ENCODE measurements at regions not wholly inside any gene's neighbourhood (a gene's known extent, or its start where the extent isn't known, plus 50 kb on each side); places are given as distances from the start of the nearest gene placed in this dataset.

- H3K14ac ChIP-seq (ENCODE audit: low read length), result no peak overlapping the region
- H3K4me2 ChIP-seq (ENCODE audit: insufficient read depth, low read length, poor library complexity, severe bottlenecking), result no peak overlapping the region
- no peak for DNase-seq (ENCODE audit: low spot score)
- H3K23ac ChIP-seq (ENCODE audit: low read depth, low read length, poor library complexity), result no peak overlapping the region
- no peak overlapping the region for H2AK5ac ChIP-seq (ENCODE audit: low read depth, low read length)
- H3K4me1 ChIP-seq (ENCODE audit: control insufficient read depth in 2 of 2, insufficient read depth in 1 of 2, low read depth in 1 of 2, low read length in 2 of 2), result no peaks in the 10 kb centered on the region
- no peak overlapping the region for H2BK12ac ChIP-seq (ENCODE audit: low read length)
- no peak overlapping the region for H3K18ac ChIP-seq (ENCODE audit: low read length)
- no peak overlapping the region for H3K4ac ChIP-seq (ENCODE audit: low read length)
- H2BK15ac ChIP-seq (ENCODE audit: low read length), result no peak overlapping the region
- no peak overlapping the region for H4K8ac ChIP-seq (ENCODE audit: low read depth, low read length)
- no peak overlapping the region for H4K91ac ChIP-seq (ENCODE audit: low read depth, low read length, poor library complexity)
- no CpG with 5 or more reads among the region's 1 CpG for WGBS, 2 donors (ENCODE audit: extremely low coverage in 2 of 2, insufficient read length in 2 of 2, insufficient replicate concordance in 1 of 2)
- no peak overlapping the region for H2BK120ac ChIP-seq (ENCODE audit: low read depth, low read length)
- no peak overlapping the region for H3K27ac ChIP-seq (replicated peaks; ENCODE audit: low read length)
- no peak overlapping the region for H2BK5ac ChIP-seq (ENCODE audit: low read length)
- no peaks in the 10 kb centered on the region for H3K79me1 ChIP-seq (ENCODE audit: low read depth, low read length)
- no peak overlapping the region for H2AFZ ChIP-seq (ENCODE audit: low read length)
- no peaks in the 10 kb centered on the region for H3K27me3 ChIP-seq (ENCODE audit: control insufficient read depth in 3 of 3, insufficient read depth in 3 of 3, low read depth in 1 of 3, low read length in 3 of 3)
- H3K4me3 ChIP-seq (ENCODE audit: low read length in 2 of 2), result no peak overlapping the region
- H3K36me3 ChIP-seq (replicated peaks in 1 of 2; ENCODE audit: control insufficient read depth in 2 of 2, insufficient read depth in 2 of 2, low read length in 2 of 2), result no peaks in the 10 kb centered on the region
- no peak overlapping the region for H3K9ac ChIP-seq (ENCODE audit: low read depth, low read length, poor library complexity)
- peaks cover 2 to 3% of the 10 kb centered on the region in 2 donors for H3K9me3 ChIP-seq (replicated peaks in 1 of 2; ENCODE audit: control insufficient read depth in 2 of 2, insufficient read depth in 1 of 2, low read depth in 1 of 2, low read length in 2 of 2)
These were observed 289.3 kb downstream of the TTLL7 start for GRCh38 chr1:83709662-83710061.

GRCh38 chr1:83706354-83706938 lies 292.5 kb downstream of the TTLL7 start:
- H4K91ac ChIP-seq (ENCODE audit: low read depth, low read length, poor library complexity), result no peak overlapping the region
- H2AK5ac ChIP-seq (ENCODE audit: low read depth, low read length), result no peak overlapping the region
- H3K4ac ChIP-seq (ENCODE audit: low read length), result no peak overlapping the region
- H3K23ac ChIP-seq (ENCODE audit: low read depth, low read length, poor library complexity), result no peak overlapping the region
- H4K8ac ChIP-seq (ENCODE audit: low read depth, low read length), result no peak overlapping the region
- WGBS, 2 donors (ENCODE audit: extremely low coverage in 2 of 2, insufficient read length in 2 of 2, insufficient replicate concordance in 1 of 2), result no CpG with 5 or more reads among the region's 3 CpGs
- no peaks in the 10 kb centered on the region for H3K79me1 ChIP-seq (ENCODE audit: low read depth, low read length)
- H2BK12ac ChIP-seq (ENCODE audit: low read length), result no peak overlapping the region
- no peak for DNase-seq (ENCODE audit: low spot score)
- H2BK5ac ChIP-seq (ENCODE audit: low read length), result no peak overlapping the region
- no peak overlapping the region for H3K4me3 ChIP-seq (ENCODE audit: low read length in 2 of 2)
- H3K27me3 ChIP-seq (ENCODE audit: control insufficient read depth in 3 of 3, insufficient read depth in 3 of 3, low read depth in 1 of 3, low read length in 3 of 3), result no peaks in the 10 kb centered on the region
- peaks cover 0 to 3% of the 10 kb centered on the region in 2 donors for H3K9me3 ChIP-seq (replicated peaks in 1 of 2; ENCODE audit: control insufficient read depth in 2 of 2, insufficient read depth in 1 of 2, low read depth in 1 of 2, low read length in 2 of 2)
- H3K9ac ChIP-seq (ENCODE audit: low read depth, low read length, poor library complexity), result no peak overlapping the region
- H2BK15ac ChIP-seq (ENCODE audit: low read length), result no peak overlapping the region
- H3K36me3 ChIP-seq (replicated peaks in 1 of 2; ENCODE audit: control insufficient read depth in 2 of 2, insufficient read depth in 2 of 2, low read length in 2 of 2), result no peaks in the 10 kb centered on the region
- H3K27ac ChIP-seq (replicated peaks; ENCODE audit: low read length), result no peak overlapping the region
- H2AFZ ChIP-seq (ENCODE audit: low read length), result no peak overlapping the region
- no peak overlapping the region for H3K18ac ChIP-seq (ENCODE audit: low read length)
- H3K4me1 ChIP-seq (ENCODE audit: control insufficient read depth in 2 of 2, insufficient read depth in 1 of 2, low read depth in 1 of 2, low read length in 2 of 2), result peaks cover 0 to 4% of the 10 kb centered on the region in 2 donors
- no peak overlapping the region for H3K4me2 ChIP-seq (ENCODE audit: insufficient read depth, low read length, poor library complexity, severe bottlenecking)
- H3K14ac ChIP-seq (ENCODE audit: low read length), result no peak overlapping the region
- no peak overlapping the region for H2BK120ac ChIP-seq (ENCODE audit: low read depth, low read length)

DNA sequence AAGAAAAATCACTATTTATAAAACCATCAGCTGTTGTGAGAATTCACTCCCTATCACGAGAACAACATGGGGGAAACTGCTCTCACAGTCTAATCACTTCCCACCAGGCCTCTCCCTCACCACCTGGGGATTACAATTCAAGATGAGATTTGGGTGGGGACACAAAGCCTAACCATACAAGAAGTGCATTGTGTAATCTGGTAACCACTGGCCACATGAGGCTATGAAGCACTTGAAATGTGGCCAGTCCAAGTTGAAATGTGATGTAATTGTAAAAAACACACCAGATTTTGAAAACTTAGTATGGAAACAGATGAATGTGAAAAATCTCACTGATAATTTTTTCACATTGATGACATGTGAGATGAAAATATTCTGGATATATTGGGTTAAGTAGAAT lies 293.8 kb downstream of the TTLL7 start:
- H3K4ac ChIP-seq (ENCODE audit: low read length), result no peak overlapping the region
- H3K36me3 ChIP-seq (replicated peaks in 1 of 2; ENCODE audit: control insufficient read depth in 2 of 2, insufficient read depth in 2 of 2, low read length in 2 of 2), result no peaks in the 10 kb centered on the region
- WGBS, 2 donors (ENCODE audit: extremely low coverage in 2 of 2, insufficient read length in 2 of 2, insufficient replicate concordance in 1 of 2), result no CpG with 5 or more reads among the region's 1 CpG
- no peak overlapping the region for H2BK120ac ChIP-seq (ENCODE audit: low read depth, low read length)
- no peak overlapping the region for H3K27ac ChIP-seq (replicated peaks; ENCODE audit: low read length)
- H3K9me3 ChIP-seq (replicated peaks in 1 of 2; ENCODE audit: control insufficient read depth in 2 of 2, insufficient read depth in 1 of 2, low read depth in 1 of 2, low read length in 2 of 2), result peaks cover 0 to 3% of the 10 kb centered on the region in 2 donors
- H4K91ac ChIP-seq (ENCODE audit: low read depth, low read length, poor library complexity), result no peak overlapping the region
- no peak overlapping the region for H3K4me2 ChIP-seq (ENCODE audit: insufficient read depth, low read length, poor library complexity, severe bottlenecking)
- no peak overlapping the region for H3K23ac ChIP-seq (ENCODE audit: low read depth, low read length, poor library complexity)
- H2AFZ ChIP-seq (ENCODE audit: low read length), result peak overlapping the region; percentile 27
- H3K18ac ChIP-seq (ENCODE audit: low read length), result no peak overlapping the region
- no peak overlapping the region for H3K14ac ChIP-seq (ENCODE audit: low read length)
- no peak overlapping the region for H2BK5ac ChIP-seq (ENCODE audit: low read length)
- H2AK5ac ChIP-seq (ENCODE audit: low read depth, low read length), result no peak overlapping the region
- peaks cover 0 to 6% of the 10 kb centered on the region in 2 donors for H3K4me1 ChIP-seq (ENCODE audit: control insufficient read depth in 2 of 2, insufficient read depth in 1 of 2, low read depth in 1 of 2, low read length in 2 of 2)
- H3K4me3 ChIP-seq (ENCODE audit: low read length in 2 of 2), result no peak overlapping the region
- H2BK12ac ChIP-seq (ENCODE audit: low read length), result no peak overlapping the region
- H2BK15ac ChIP-seq (ENCODE audit: low read length), result no peak overlapping the region
- DNase-seq (ENCODE audit: low spot score), result no peak
- H3K27me3 ChIP-seq (ENCODE audit: control insufficient read depth in 3 of 3, insufficient read depth in 3 of 3, low read depth in 1 of 3, low read length in 3 of 3), result no peaks in the 10 kb centered on the region
- no peaks in the 10 kb centered on the region for H3K79me1 ChIP-seq (ENCODE audit: low read depth, low read length)
- H3K9ac ChIP-seq (ENCODE audit: low read depth, low read length, poor library complexity), result no peak overlapping the region
- H4K8ac ChIP-seq (ENCODE audit: low read depth, low read length), result no peak overlapping the region

DNA sequence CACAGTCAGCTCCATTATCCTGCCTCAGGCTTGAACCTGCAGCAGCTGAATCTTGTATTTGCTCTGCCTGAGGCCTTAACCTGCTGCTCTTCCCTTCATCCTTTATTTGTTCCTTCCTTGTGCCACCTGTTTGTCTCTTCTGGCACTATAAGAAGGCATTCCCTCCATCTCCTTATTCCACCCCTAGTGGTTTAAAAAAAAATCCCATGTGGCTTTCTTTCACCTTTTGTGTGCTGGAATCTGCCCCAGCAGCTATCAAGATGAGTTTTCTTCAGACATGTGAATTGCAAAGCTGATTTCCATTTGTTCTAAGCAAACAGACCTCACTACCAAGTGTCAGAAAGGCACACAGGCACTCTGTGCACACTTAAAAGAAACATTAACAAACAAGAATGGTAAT lies 294.6 kb downstream of the TTLL7 start:
- H3K27ac ChIP-seq (replicated peaks; ENCODE audit: low read length), result no peak overlapping the region
- no peak overlapping the region for H3K14ac ChIP-seq (ENCODE audit: low read length)
- no peak overlapping the region for H3K23ac ChIP-seq (ENCODE audit: low read depth, low read length, poor library complexity)
- DNase-seq (ENCODE audit: low spot score), result no peak
- no peaks in the 10 kb centered on the region for H3K79me1 ChIP-seq (ENCODE audit: low read depth, low read length)
- H2BK5ac ChIP-seq (ENCODE audit: low read length), result no peak overlapping the region
- no peak overlapping the region for H2AK5ac ChIP-seq (ENCODE audit: low read depth, low read length)
- no peak overlapping the region for H3K9ac ChIP-seq (ENCODE audit: low read depth, low read length, poor library complexity)
- H2BK120ac ChIP-seq (ENCODE audit: low read depth, low read length), result no peak overlapping the region
- H3K4ac ChIP-seq (ENCODE audit: low read length), result no peak overlapping the region
- H3K4me2 ChIP-seq (ENCODE audit: insufficient read depth, low read length, poor library complexity, severe bottlenecking), result no peak overlapping the region
- H3K18ac ChIP-seq (ENCODE audit: low read length), result no peak overlapping the region
- peaks cover 0 to 3% of the 10 kb centered on the region in 2 donors for H3K9me3 ChIP-seq (replicated peaks in 1 of 2; ENCODE audit: control insufficient read depth in 2 of 2, insufficient read depth in 1 of 2, low read depth in 1 of 2, low read length in 2 of 2)
- H3K4me3 ChIP-seq (ENCODE audit: low read length in 2 of 2), result no peak overlapping the region
- peak overlapping the region; percentile 27 for H2AFZ ChIP-seq (ENCODE audit: low read length)
- no peaks in the 10 kb centered on the region for H3K36me3 ChIP-seq (replicated peaks in 1 of 2; ENCODE audit: control insufficient read depth in 2 of 2, insufficient read depth in 2 of 2, low read length in 2 of 2)
- H4K8ac ChIP-seq (ENCODE audit: low read depth, low read length), result no peak overlapping the region
- no peaks in the 10 kb centered on the region for H3K27me3 ChIP-seq (ENCODE audit: control insufficient read depth in 3 of 3, insufficient read depth in 3 of 3, low read depth in 1 of 3, low read length in 3 of 3)
- no peak overlapping the region for H2BK15ac ChIP-seq (ENCODE audit: low read length)
- peaks cover 0 to 6% of the 10 kb centered on the region in 2 donors for H3K4me1 ChIP-seq (ENCODE audit: control insufficient read depth in 2 of 2, insufficient read depth in 1 of 2, low read depth in 1 of 2, low read length in 2 of 2)
- H2BK12ac ChIP-seq (ENCODE audit: low read length), result no peak overlapping the region
- H4K91ac ChIP-seq (ENCODE audit: low read depth, low read length, poor library complexity), result no peak overlapping the region
